Lower leg skin (tissue), 4 donors: ENCODE measurements at regions not wholly inside any gene's neighbourhood (a gene's known extent, or its start where the extent isn't known, plus 50 kb on each side); places are given as distances from the start of the nearest gene placed in this dataset.

Experiments
- DNase-seq, 2 donors: peaks; one replicate each; pipeline ENCODE4 v3.0.0-alpha.2; 2019; ENCODE audit warnings: low spot score in 2 of 2
- H3K4me3 ChIP-seq: fragments of 200-600 bp; sonication (generic); 2 replicates; pipeline ENCODE4 v1.5.1; 2017; ENCODE audit warnings: mild to moderate bottlenecking, low read depth; ENCODE audit not compliant: poor library complexity, severe bottlenecking
- POLR2A ChIP-seq, 2 donors: fragments of 450-650 bp; IDR thresholded peaks; one replicate each; pipeline ENCODE4 v1.6.1; 2016 to 2017; ENCODE audit warnings: antibody characterized with exemption in 2 of 2, mild to moderate bottlenecking in 1 of 2, moderate library complexity in 1 of 2
- WGBS, 2 donors: methylation state at CpG; one replicate each; pipeline ENCODE4 v1.1.5; 2018; 5-methylcytosine and 5-hydroxymethylcytosine counted together
- intact Hi-C: fragments of 100-400 bp; cut with DNase I; formaldehyde crosslinking; loops from one replicate; pipeline ENCODE4 v1.15.0; 2023; ENCODE audit warnings: low total_unique reads
- TF ChIP-seq, protein P1 (sequence below), 3 donors: fragments of 450-650 bp; IDR thresholded peaks; one replicate each; pipeline ENCODE4 v1.5.1; 2016; ENCODE audit warnings: antibody characterized with exemption in 3 of 3, mild to moderate bottlenecking in 3 of 3, moderate library complexity in 2 of 3

DNA sequence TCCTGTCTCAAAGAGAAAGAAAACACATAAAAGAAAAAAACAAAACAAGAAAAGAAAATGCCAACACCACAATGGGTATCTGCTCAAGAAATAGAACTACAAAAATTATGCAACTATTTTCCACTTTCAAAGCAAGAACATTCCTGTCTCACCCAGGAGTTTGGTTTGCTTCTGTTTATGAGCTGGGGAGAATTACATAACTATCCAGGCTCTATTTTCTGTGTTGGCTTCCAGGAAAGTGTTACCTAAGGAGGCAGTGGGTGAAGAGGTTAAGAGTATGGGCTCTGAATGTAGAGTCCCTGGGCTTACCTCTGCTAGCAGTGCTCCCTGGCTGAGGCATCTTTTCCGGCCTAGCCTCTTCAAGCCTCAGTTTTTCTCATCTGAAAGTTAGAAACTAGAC is 426.7 kb downstream of the MIAT start:
- WGBS, 2 donors, result 88 to 96% methylated on average over 1 of the region's 1 CpG
- DNase-seq, result no peak
- H3K4me3 ChIP-seq, result no peak overlapping the region
- intact Hi-C loops, result no loop called here
- TF ChIP-seq, protein P1, sequence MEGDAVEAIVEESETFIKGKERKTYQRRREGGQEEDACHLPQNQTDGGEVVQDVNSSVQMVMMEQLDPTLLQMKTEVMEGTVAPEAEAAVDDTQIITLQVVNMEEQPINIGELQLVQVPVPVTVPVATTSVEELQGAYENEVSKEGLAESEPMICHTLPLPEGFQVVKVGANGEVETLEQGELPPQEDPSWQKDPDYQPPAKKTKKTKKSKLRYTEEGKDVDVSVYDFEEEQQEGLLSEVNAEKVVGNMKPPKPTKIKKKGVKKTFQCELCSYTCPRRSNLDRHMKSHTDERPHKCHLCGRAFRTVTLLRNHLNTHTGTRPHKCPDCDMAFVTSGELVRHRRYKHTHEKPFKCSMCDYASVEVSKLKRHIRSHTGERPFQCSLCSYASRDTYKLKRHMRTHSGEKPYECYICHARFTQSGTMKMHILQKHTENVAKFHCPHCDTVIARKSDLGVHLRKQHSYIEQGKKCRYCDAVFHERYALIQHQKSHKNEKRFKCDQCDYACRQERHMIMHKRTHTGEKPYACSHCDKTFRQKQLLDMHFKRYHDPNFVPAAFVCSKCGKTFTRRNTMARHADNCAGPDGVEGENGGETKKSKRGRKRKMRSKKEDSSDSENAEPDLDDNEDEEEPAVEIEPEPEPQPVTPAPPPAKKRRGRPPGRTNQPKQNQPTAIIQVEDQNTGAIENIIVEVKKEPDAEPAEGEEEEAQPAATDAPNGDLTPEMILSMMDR (IDR thresholded peaks at IDR 0.05), result no peak
- no peak for TF ChIP-seq POLR2A (IDR thresholded peaks at IDR 0.05)

DNA sequence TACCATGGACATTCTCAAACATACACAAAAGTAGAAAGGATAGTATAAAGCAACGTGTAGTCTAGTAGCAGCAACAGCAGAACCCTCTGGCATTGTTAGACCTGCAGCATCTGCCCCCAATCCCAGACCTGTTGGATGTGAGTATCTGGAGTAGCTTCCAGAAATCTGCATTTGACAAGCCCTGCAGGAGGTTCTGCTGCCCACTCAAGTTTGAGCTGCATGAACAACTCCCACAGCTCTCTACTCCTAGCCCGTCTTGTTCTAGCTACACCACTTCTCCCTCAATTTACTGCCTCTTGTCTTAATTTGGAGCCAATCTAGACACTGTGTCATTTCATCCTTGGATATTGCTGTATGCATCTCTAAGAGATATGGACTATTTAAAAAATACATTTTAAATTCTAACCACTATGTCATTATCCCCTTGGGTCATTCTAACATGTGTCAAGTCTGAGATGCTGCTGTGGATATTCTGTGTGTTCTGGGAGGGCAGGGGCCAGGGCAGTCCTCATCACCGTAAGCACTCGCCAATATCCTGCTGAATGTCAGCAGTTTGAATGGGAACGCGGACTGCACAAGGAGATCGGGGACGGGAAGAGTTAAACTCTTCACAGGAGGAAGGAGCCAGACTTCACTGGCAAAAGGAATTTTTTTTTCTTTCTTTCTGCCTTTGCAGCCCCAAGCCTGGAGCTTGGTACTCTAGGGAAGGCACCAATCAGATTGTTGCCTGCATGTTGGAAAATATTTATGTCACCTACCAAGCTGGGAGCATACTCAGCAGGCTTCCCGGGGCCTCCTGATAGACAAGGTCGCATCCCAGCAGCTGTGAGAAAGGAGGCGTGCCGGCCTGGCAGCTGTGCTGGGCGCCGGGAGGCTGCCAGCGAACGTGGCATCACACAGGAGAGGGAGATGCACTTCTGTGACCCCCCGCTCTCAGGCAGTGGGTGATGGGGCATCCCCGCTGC is 429.0 kb downstream of the MIAT start:
- no peak overlapping the region for H3K4me3 ChIP-seq
- TF ChIP-seq, protein P1 (IDR thresholded peaks at IDR 0.05), result no peak
- TF ChIP-seq POLR2A (IDR thresholded peaks at IDR 0.05), result no peak
- intact Hi-C loops, result no loop called here
- WGBS, 2 donors, result 32 to 40% methylated on average over 18 of the region's 18 CpGs
- no peak for DNase-seq

DNA sequence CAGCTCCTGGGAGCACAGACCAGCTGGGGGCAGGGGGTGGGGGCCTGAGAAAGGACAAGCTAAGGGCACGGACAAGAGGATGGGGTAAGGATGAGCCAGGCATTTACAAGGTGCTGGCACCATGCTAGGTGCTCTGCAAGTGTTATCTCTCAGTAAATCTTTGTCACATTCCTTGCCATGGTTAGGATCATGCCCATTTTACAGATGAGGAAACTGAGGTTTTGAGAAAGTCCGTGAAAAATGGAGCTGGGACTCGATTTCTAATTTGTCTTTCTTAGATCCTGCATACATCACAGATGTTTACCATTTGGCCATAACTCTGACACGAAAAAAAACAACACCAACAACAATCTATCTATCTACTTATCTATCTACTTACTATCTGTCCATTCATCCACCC is 429.7 kb downstream of the MIAT start:
- H3K4me3 ChIP-seq, result no peak overlapping the region
- no peak for DNase-seq
- intact Hi-C loops, result no loop called here
- 79 to 82% methylated on average over 4 of the region's 4 CpGs for WGBS, 2 donors
- TF ChIP-seq, protein P1 (IDR thresholded peaks at IDR 0.05), result no peak
- no peak for TF ChIP-seq POLR2A (IDR thresholded peaks at IDR 0.05)

DNA sequence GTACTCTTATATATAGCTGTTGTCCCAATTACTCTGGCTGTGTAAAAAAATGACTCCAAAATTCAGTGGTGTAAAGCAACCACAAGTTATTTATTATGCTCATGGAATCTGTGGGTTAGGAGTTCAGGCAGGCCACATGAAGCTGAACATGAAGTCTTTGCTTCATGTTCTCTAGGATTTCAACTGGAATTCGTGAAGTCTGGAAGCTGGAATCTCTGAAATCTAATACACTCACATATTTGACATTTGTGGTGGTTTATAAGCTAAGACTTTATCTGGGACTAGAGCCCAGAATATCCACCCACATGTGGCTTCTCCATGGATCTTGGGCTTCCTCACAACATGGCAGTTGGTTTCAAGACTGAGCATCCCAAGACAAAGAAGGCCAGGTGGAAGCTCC is 430.6 kb downstream of the MIAT start:
- WGBS, 2 donors, result 0% methylated on average over 1 of the region's 1 CpG
- TF ChIP-seq, protein P1 (IDR thresholded peaks at IDR 0.05), result no peak
- no peak for TF ChIP-seq POLR2A (IDR thresholded peaks at IDR 0.05)
- no peak for DNase-seq
- no peak overlapping the region for H3K4me3 ChIP-seq
- intact Hi-C loops, result no loop called here

DNA sequence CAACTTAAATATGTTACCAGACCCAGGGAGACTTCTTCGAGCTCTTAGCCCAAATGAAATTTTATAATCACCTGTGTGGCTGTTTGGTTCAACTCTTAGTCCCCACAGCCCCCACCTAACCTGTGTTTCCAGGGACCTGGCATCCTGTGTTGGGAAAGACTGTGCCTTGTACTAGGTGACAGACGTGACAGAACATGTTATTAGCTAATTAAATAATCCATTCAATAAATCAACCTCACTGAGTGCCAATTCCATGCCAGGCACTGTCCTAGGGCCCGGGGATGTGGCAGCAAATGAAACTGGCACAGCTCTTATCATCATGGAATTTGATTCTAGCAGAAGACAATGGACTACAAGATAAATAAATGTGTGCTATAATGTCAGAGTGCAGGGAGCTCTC is 431.9 kb downstream of the MIAT start:
- H3K4me3 ChIP-seq, result no peak overlapping the region
- TF ChIP-seq, protein P1 (IDR thresholded peaks at IDR 0.05), result no peak
- WGBS, 2 donors, result 24 to 26% methylated on average over 3 of the region's 3 CpGs
- intact Hi-C loops, result no loop called here
- DNase-seq, result no peak
